GM06990 (cell line): ENCODE measurements at regions not wholly inside any gene's neighbourhood (a gene's known extent, or its start where the extent isn't known, plus 50 kb on each side); places are given as distances from the start of the nearest gene placed in this dataset.

Experiments
- DNase-seq: peaks from one replicate; pipeline ENCODE4 v3.0.0-alpha.2; 2011; ENCODE audit not compliant: insufficient read length; ENCODE audit errors: extremely low read depth
- H3K27me3 ChIP-seq: replicated peaks from 2 replicates; pipeline ENCODE4 v1.6.0; 2011; ENCODE audit warnings: low read length; ENCODE audit not compliant: control insufficient read depth, insufficient read depth
- H3K36me3 ChIP-seq: 2 replicates; pipeline ENCODE4 v1.5.1; 2011; ENCODE audit warnings: low read length; ENCODE audit not compliant: control insufficient read depth, insufficient read depth
- H3K4me3 ChIP-seq: replicated peaks from 2 replicates; pipeline ENCODE4 v1.5.1; 2011; ENCODE audit warnings: low read depth, mild to moderate bottlenecking, control low read depth, low read length
- CTCF ChIP-seq: IDR thresholded peaks from 2 replicates; pipeline ENCODE4 v1.5.1; 2011; ENCODE audit warnings: low read length, control low read depth, mild to moderate bottlenecking, inconsistent platforms; ENCODE audit not compliant: insufficient read depth, poor library complexity, severe bottlenecking

- Histone ChIP-seq H3K4me3 (no peak overlapping the region), H3K27me3 (no peaks in the 10 kb centered on the region; the same call in 1 of the 2 replicates), H3K36me3 (no peaks in the 10 kb centered on the region)
- no peak for DNase-seq
- TF ChIP-seq CTCF: no peak
These were observed 74.7 kb upstream of the TNPO1 start for GRCh38 chr5:72741805-72742204.

- Histone ChIP-seq H3K27me3 (no peaks in the 10 kb centered on the region), H3K4me3 (no peak overlapping the region), H3K36me3 (no peaks in the 10 kb centered on the region)
- DNase-seq: no peak
- TF ChIP-seq CTCF: no peak
These were observed 82.7 kb upstream of the TNPO1 start for GRCh38 chr5:72733810-72734209.

GRCh38 chr5:72723581-72723980 lies 92.9 kb upstream of the TNPO1 start:
- no peak for DNase-seq
- Histone ChIP-seq H3K4me3 (no peak overlapping the region), H3K27me3 (no peaks in the 10 kb centered on the region), H3K36me3 (no peaks in the 10 kb centered on the region)
- no peak for TF ChIP-seq CTCF

- DNase-seq: no peak
- Histone ChIP-seq H3K36me3 (no peaks in the 10 kb centered on the region), H3K4me3 (no peak overlapping the region), H3K27me3 (no peaks in the 10 kb centered on the region)
- no peak for TF ChIP-seq CTCF
These were observed 93.5 kb upstream of the TNPO1 start for GRCh38 chr5:72722792-72723452.

GRCh38 chr5:72721844-72722243 lies 94.6 kb upstream of the TNPO1 start:
- H3K36me3 ChIP-seq: no peaks in the 10 kb centered on the region
- no peaks in the 10 kb centered on the region for H3K27me3 ChIP-seq
- TF ChIP-seq CTCF: no peak
- no peak for DNase-seq
- H3K4me3 ChIP-seq: no peak overlapping the region

- Histone ChIP-seq H3K4me3 (no peak overlapping the region), H3K36me3 (no peaks in the 10 kb centered on the region), H3K27me3 (no peaks in the 10 kb centered on the region)
- no peak for TF ChIP-seq CTCF
- no peak for DNase-seq
These were observed 96.3 kb upstream of the TNPO1 start for GRCh38 chr5:72720205-72720604.
